Esophagus muscularis mucosa (tissue), 4 donors: ENCODE measurements at regions not wholly inside any gene's neighbourhood (a gene's known extent, or its start where the extent isn't known, plus 50 kb on each side); places are given as distances from the start of the nearest gene placed in this dataset.

Source experiments
- DNase-seq: peaks from one replicate; pipeline ENCODE4 v3.0.0-alpha.2; 2017; ENCODE audit errors: extremely low spot score
- H3K27ac ChIP-seq, 4 donors: fragments of 200-600 bp; sonication (generic); replicated peaks in 1 of 4; 1 replicate in 3 of 4; 2 replicates in 1 of 4; pipeline ENCODE4 v1.5.1; 2016 to 2019; ENCODE audit warnings: mild to moderate bottlenecking in 1 of 4
- H3K27me3 ChIP-seq, 4 donors: fragments of 200-600 bp; sonication (generic); one replicate each; pipeline versions ENCODE4 v1.5.1 to v1.6.0; 2016 to 2019
- H3K36me3 ChIP-seq, 4 donors: fragments of 200-600 bp; sonication (generic); one replicate each; pipeline ENCODE4 v1.5.1; 2016 to 2019
- H3K4me1 ChIP-seq, 4 donors: fragments of 200-600 bp; sonication (generic); one replicate each; pipeline ENCODE4 v1.5.1; 2016 to 2019
- H3K4me3 ChIP-seq, 4 donors: fragments of 200-600 bp; sonication (generic); 1 replicate in 2 of 4; 2 replicates in 2 of 4; pipeline ENCODE4 v1.5.1; 2016 to 2019; ENCODE audit warnings: mild to moderate bottlenecking in 4 of 4, moderate library complexity in 1 of 4
- H3K9me3 ChIP-seq, 4 donors: fragments of 200-600 bp; sonication (generic); 1 replicate in 3 of 4; 2 replicates in 1 of 4; pipeline ENCODE4 v1.5.1; 2016 to 2019
- CTCF ChIP-seq, 3 experiments: fragments of 200-600 bp in 2 of 3; fragments of 450-650 bp in 1 of 3; sonication (generic) in 2 of 3; IDR thresholded peaks; one replicate each; pipeline ENCODE4 v1.5.1; 2017 to 2019; ENCODE audit warnings: antibody characterized with exemption in 3 of 3, mild to moderate bottlenecking in 2 of 3, moderate library complexity in 1 of 3
- EP300 ChIP-seq: sonication (generic); formaldehyde crosslinking; IDR thresholded peaks from one replicate; pipeline ENCODE4 v1.6.1; 2017; ENCODE audit warnings: antibody characterized with exemption
- POLR2A ChIP-seq: fragments of 450-650 bp; IDR thresholded peaks from one replicate; pipeline ENCODE4 v1.6.1; 2017; ENCODE audit warnings: antibody characterized with exemption, moderate library complexity, mild to moderate bottlenecking, low read depth
- POLR2AphosphoS5 ChIP-seq, 2 donors: sonication (generic); formaldehyde crosslinking; IDR thresholded peaks; one replicate each; pipeline ENCODE4 v1.6.1; 2017; ENCODE audit warnings: antibody characterized with exemption in 2 of 2
- WGBS: methylation state at CpG from one replicate; pipeline ENCODE4 v1.1.5; 2018; 5-methylcytosine and 5-hydroxymethylcytosine counted together
- intact Hi-C: fragments of 100-400 bp; cut with DNase I; formaldehyde crosslinking; loops from one replicate; pipeline ENCODE4 v1.15.1; 2023

GRCh38 chr5:52376592-52376991, 411.1 kb upstream of the ITGA1 start:
- no peaks in the 10 kb centered on the region for H3K9me3 ChIP-seq
- intact Hi-C loops = no loop called here
- TF ChIP-seq EP300 = no peak
- no peak for TF ChIP-seq CTCF (IDR thresholded peaks at IDR 0.05)
- TF ChIP-seq POLR2A = no peak
- no peak for TF ChIP-seq POLR2AphosphoS5 (IDR thresholded peaks at IDR 0.05)
- 82% methylated on average over 7 of the region's 7 CpGs for WGBS
- peaks cover 0 to 9% (median 0%) of the 10 kb centered on the region in 4 donors for H3K4me1 ChIP-seq
- DNase-seq = no peak
- H3K27ac ChIP-seq = no peak overlapping the region
- H3K4me3 ChIP-seq = no peak overlapping the region
- H3K27me3 ChIP-seq = no peaks in the 10 kb centered on the region
- H3K36me3 ChIP-seq = no peaks in the 10 kb centered on the region

- no peak overlapping the region for H3K4me3 ChIP-seq
- no peaks in the 10 kb centered on the region for H3K27me3 ChIP-seq
- intact Hi-C loops = no loop called here
- no peak for DNase-seq
- no peak overlapping the region for H3K27ac ChIP-seq
- H3K9me3 ChIP-seq = no peaks in the 10 kb centered on the region
- peaks cover 0 to 9% (median 0%) of the 10 kb centered on the region in 4 donors for H3K4me1 ChIP-seq
- H3K36me3 ChIP-seq = no peaks in the 10 kb centered on the region
- TF ChIP-seq CTCF (IDR thresholded peaks at IDR 0.05) = no peak
Observed at GRCh38 chr5:52378237-52378636, 409.5 kb upstream of the ITGA1 start.

GRCh38 chr5:52388349-52388748, 399.4 kb upstream of the ITGA1 start:
- 89% methylated on average over 3 of the region's 3 CpGs for WGBS
- intact Hi-C loops = no loop called here
- Histone ChIP-seq H3K4me3 (no peak overlapping the region), H3K27me3 (no peaks in the 10 kb centered on the region), H3K9me3 (no peaks in the 10 kb centered on the region), H3K27ac (no peak overlapping the region), H3K36me3 (no peaks in the 10 kb centered on the region), H3K4me1 (no peaks in the 10 kb centered on the region)
- DNase-seq = no peak
- TF ChIP-seq CTCF (IDR thresholded peaks at IDR 0.05) (no peak), POLR2A (no peak), POLR2AphosphoS5 (IDR thresholded peaks at IDR 0.05) (no peak), EP300 (no peak)

GRCh38 chr5:52392321-52392720, 395.4 kb upstream of the ITGA1 start:
- 78% methylated on average over 3 of the region's 3 CpGs for WGBS
- Histone ChIP-seq H3K4me1 (no peaks in the 10 kb centered on the region), H3K9me3 (no peaks in the 10 kb centered on the region), H3K4me3 (no peak overlapping the region), H3K36me3 (no peaks in the 10 kb centered on the region), H3K27me3 (no peaks in the 10 kb centered on the region), H3K27ac (no peak overlapping the region)
- intact Hi-C loops = no loop called here
- DNase-seq = no peak
- TF ChIP-seq CTCF (IDR thresholded peaks at IDR 0.05) (no peak), POLR2A (no peak), POLR2AphosphoS5 (IDR thresholded peaks at IDR 0.05) (no peak)

- intact Hi-C loops = no loop called here
- no peak for TF ChIP-seq POLR2A
- no peak for TF ChIP-seq CTCF (IDR thresholded peaks at IDR 0.05)
- TF ChIP-seq POLR2AphosphoS5 (IDR thresholded peaks at IDR 0.05) = no peak
- no peak for TF ChIP-seq EP300
- H3K27ac ChIP-seq = no peak overlapping the region
- no peaks in the 10 kb centered on the region for H3K36me3 ChIP-seq
- H3K9me3 ChIP-seq = no peaks in the 10 kb centered on the region
- H3K4me3 ChIP-seq = no peak overlapping the region
- WGBS = 98% methylated on average over 8 of the region's 8 CpGs
- DNase-seq = no peak
- no peaks in the 10 kb centered on the region for H3K27me3 ChIP-seq
- H3K4me1 ChIP-seq = no peaks in the 10 kb centered on the region
Observed at GRCh38 chr5:52409835-52410234, 377.9 kb upstream of the ITGA1 start.
